PC-9 (cell line): ENCODE measurements at regions not wholly inside any gene's neighbourhood (a gene's known extent, or its start where the extent isn't known, plus 50 kb on each side); places are given as distances from the start of the nearest gene placed in this dataset.

Experiments
- BruUV-seq: library from RNA; stranded (reverse); fragments of 400-500 nt; replicated peaks from 2 replicates; lab custom pipeline; 2021; lab: Mats Ljungman, UMichigan
- CTCF ChIA-PET: fragments of 300-600 bp; sonication (Branson Sonifier 250); formaldehyde crosslinking; loops from one replicate; lab custom pipeline; 2022; ENCODE audit warnings: antibody characterized with exemption; lab: Charles Lee
- POLR2A ChIA-PET: fragments of 300-600 bp; sonication (Branson Sonifier 250); formaldehyde crosslinking; loops from one replicate; lab custom pipeline; 2022; ENCODE audit warnings: antibody characterized with exemption; ENCODE audit not compliant: unreplicated experiment; lab: Charles Lee
- DNase-seq, 2 experiments: peaks; one replicate each; pipeline versions ENCODE4 v3.0.0 to v3.0.0-alpha.2; 2015 to 2022; ENCODE audit warnings: mixed read lengths in 1 of 2
- H2AFZ ChIP-seq: fragments of 200-600 bp; sonication (generic); 2 replicates; pipeline ENCODE4 v1.8.1; 2017; ENCODE audit warnings: antibody characterized with exemption
- H3F3A ChIP-seq: fragments of 200-600 bp; sonication (generic); 2 replicates; pipeline ENCODE4 v1.8.1; 2017; ENCODE audit warnings: antibody characterized with exemption, mild to moderate bottlenecking, low read depth; ENCODE audit not compliant: insufficient read depth
- H3K27ac ChIP-seq: fragments of 200-600 bp; sonication (generic); 2 replicates; pipeline ENCODE4 v1.6.1; 2016; ENCODE audit warnings: mixed run types
- H3K27me3 ChIP-seq: fragments of 200-600 bp; sonication (generic); 2 replicates; pipeline ENCODE4 v1.6.1; 2016; ENCODE audit warnings: low read depth, mixed run types; ENCODE audit not compliant: insufficient read depth
- H3K36me3 ChIP-seq: fragments of 200-600 bp; sonication (generic); 2 replicates; pipeline ENCODE4 v1.6.1; 2016; ENCODE audit warnings: low read depth, mixed run types
- H3K4me1 ChIP-seq: fragments of 200-600 bp; sonication (generic); replicated peaks from 2 replicates; pipeline ENCODE4 v1.6.1; 2016; ENCODE audit warnings: mixed run types; ENCODE audit not compliant: insufficient read depth
- H3K4me2 ChIP-seq: fragments of 200-600 bp; sonication (generic); 2 replicates; pipeline ENCODE4 v1.6.1; 2017; ENCODE audit warnings: mixed run types
- H3K4me3 ChIP-seq: fragments of 200-600 bp; sonication (generic); 2 replicates; pipeline ENCODE4 v1.6.1; 2016; ENCODE audit warnings: mixed run types
- H3K79me2 ChIP-seq: fragments of 200-600 bp; sonication (generic); 2 replicates; pipeline ENCODE4 v1.6.1; 2017; ENCODE audit warnings: low read depth, mixed run types
- H3K9me2 ChIP-seq: fragments of 200-600 bp; sonication (generic); 2 replicates; pipeline ENCODE4 v1.8.1; 2017; ENCODE audit warnings: mild to moderate bottlenecking; ENCODE audit not compliant: insufficient read depth
- H3K9me3 ChIP-seq: fragments of 200-600 bp; sonication (generic); 2 replicates; pipeline ENCODE4 v1.8.1; 2016; ENCODE audit warnings: low read depth; ENCODE audit not compliant: insufficient read depth
- H4K20me1 ChIP-seq: fragments of 200-600 bp; sonication (generic); 2 replicates; pipeline ENCODE4 v1.8.1; 2017; ENCODE audit not compliant: insufficient read depth
- CTCF ChIP-seq: fragments of 200-600 bp; sonication (generic); conservative IDR thresholded peaks from 2 replicates; pipeline ENCODE4 v1.6.1; 2017; ENCODE audit warnings: mixed run types, antibody characterized with exemption, mild to moderate bottlenecking, moderate library complexity
- EZH2 ChIP-seq: fragments of 200-600 bp; sonication (generic); IDR thresholded peaks from 2 replicates; pipeline ENCODE4 v1.8.0; 2017; ENCODE audit warnings: antibody characterized with exemption, low read depth
- intact Hi-C: fragments of 100-400 bp; cut with micrococcal nuclease; formaldehyde crosslinking; loops from one replicate; pipeline ENCODE4 v1.10.0; 2022; ENCODE audit not compliant: unreplicated experiment

GRCh38 chr4:184953421-184953945 lies 64.8 kb upstream of the HELT start:
- POLR2A ChIA-PET = no interaction called here
- Histone ChIP-seq H3K9me3 (no peaks in the 10 kb centered on the region), H4K20me1 (no peaks in the 10 kb centered on the region), H3K79me2 (no peaks in the 10 kb centered on the region), H3K4me2 (no peak overlapping the region), H3K27me3 (no peaks in the 10 kb centered on the region), H3K27ac (no peak overlapping the region), H3K4me1 (no peaks in the 10 kb centered on the region), H3K4me3 (no peak overlapping the region), H3K9me2 (no peaks in the 10 kb centered on the region), H3F3A (no peaks in the 10 kb centered on the region), H3K36me3 (no peaks in the 10 kb centered on the region), H2AFZ (no peak overlapping the region)
- no peak for DNase-seq
- CTCF ChIA-PET = interaction anchor here (0.6 kb wide), 1 partner anchor 405 kb away, joined by 5 read pairs; no protein-coding TSS in a partner anchor
- no peak for TF ChIP-seq CTCF
- TF ChIP-seq EZH2 = no peak
- no TSS peak for BruUV-seq
- intact Hi-C loops = no loop called here

- POLR2A ChIA-PET = no interaction called here
These were observed 64.3 kb upstream of the HELT start for GRCh38 chr4:184953971-184954370.

GRCh38 chr4:184954482-184954881 lies 63.8 kb upstream of the HELT start:
- intact Hi-C loops = no loop called here
- no peak overlapping the region for H2AFZ ChIP-seq
- no peak overlapping the region for H3K4me3 ChIP-seq
- TF ChIP-seq EZH2 (no peak), CTCF (no peak)
- H3K79me2 ChIP-seq = no peaks in the 10 kb centered on the region
- no peak overlapping the region for H3K4me2 ChIP-seq
- no TSS peak for BruUV-seq
- H4K20me1 ChIP-seq = no peaks in the 10 kb centered on the region
- ChIA-PET CTCF (no interaction called here), POLR2A (no interaction called here)
- no peak overlapping the region for H3K27ac ChIP-seq
- H3K9me3 ChIP-seq = no peaks in the 10 kb centered on the region
- H3K36me3 ChIP-seq = no peaks in the 10 kb centered on the region
- no peaks in the 10 kb centered on the region for H3F3A ChIP-seq
- no peaks in the 10 kb centered on the region for H3K4me1 ChIP-seq
- DNase-seq = no peak
- H3K27me3 ChIP-seq = no peaks in the 10 kb centered on the region
- H3K9me2 ChIP-seq = no peaks in the 10 kb centered on the region

More at GRCh38 chr4:184953971-184954370, 64.3 kb upstream of the HELT start:
- H3K4me2 ChIP-seq = no peak overlapping the region
- intact Hi-C loops = no loop called here
- no peak overlapping the region for H2AFZ ChIP-seq
- TF ChIP-seq CTCF (no peak), EZH2 (no peak)
- H3K79me2 ChIP-seq = no peaks in the 10 kb centered on the region
- no peaks in the 10 kb centered on the region for H3K4me1 ChIP-seq
- BruUV-seq = no TSS peak
- no peaks in the 10 kb centered on the region for H3K9me2 ChIP-seq
- no peaks in the 10 kb centered on the region for H3F3A ChIP-seq
- H3K27ac ChIP-seq = no peak overlapping the region
- CTCF ChIA-PET = no interaction called here
- no peaks in the 10 kb centered on the region for H3K27me3 ChIP-seq
- H4K20me1 ChIP-seq = no peaks in the 10 kb centered on the region
- no peaks in the 10 kb centered on the region for H3K9me3 ChIP-seq
- DNase-seq = no peak
- H3K36me3 ChIP-seq = no peaks in the 10 kb centered on the region
- no peak overlapping the region for H3K4me3 ChIP-seq
